ENCODE measurements at regions not wholly inside any gene's neighbourhood (a gene's known extent, or its start where the extent isn't known, plus 50 kb on each side); places are given as distances from the start of the nearest gene placed in this dataset.

GRCh38 chr13:37306778-37307544 is 201.5 kb upstream of the CSNK1A1L start:
- TF ChIP-seq CTCF (IDR thresholded peaks at IDR 0.05) (no peak), POLR2A (IDR thresholded peaks at IDR 0.05) (no peak)

All from esophagus squamous epithelium (tissue), 4 donors.